ENCODE measurements at regions not wholly inside any gene's neighbourhood (a gene's known extent, or its start where the extent isn't known, plus 50 kb on each side); places are given as distances from the start of the nearest gene placed in this dataset. TPM values are rescaled to one million over a fixed set of nuclear protein-coding genes. Genes with fewer than 3 reads are reported as not detected.

GRCh38 chrX:26309262-26309661 lies 93.3 kb downstream of the MAGEB5 start:
- DNase-seq (ENCODE audit: low read depth): no peak
- CTCF ChIA-PET: no interaction called here
- Histone ChIP-seq H3K27me3 (ENCODE audit: control insufficient read depth, insufficient read depth, low read length) (no peaks in the 10 kb centered on the region), H3K4me3 (ENCODE audit: low read depth, low read length) (no peak overlapping the region), H3K36me3 (ENCODE audit: control insufficient read depth, insufficient read depth, low read length) (no peaks in the 10 kb centered on the region)
- POLR2A ChIA-PET: no interaction called here
- TF ChIP-seq CTCF (IDR thresholded peaks at IDR 0.05; ENCODE audit: insufficient read depth, low read depth, low read length): no peak

GRCh38 chrX:26295425-26295824 lies 79.5 kb downstream of the MAGEB5 start:
- ChIA-PET POLR2A (no interaction called here), CTCF (interaction anchor here (0.6 kb wide), 1 partner anchor 481 kb away, joined by 3 read pairs; no protein-coding TSS in a partner anchor)
- DNase-seq (ENCODE audit: low read depth): no peak
- TF ChIP-seq CTCF (IDR thresholded peaks at IDR 0.05; ENCODE audit: insufficient read depth, low read depth, low read length): no peak
- H3K36me3 ChIP-seq (ENCODE audit: control insufficient read depth, insufficient read depth, low read length): no peaks in the 10 kb centered on the region
- H3K27me3 ChIP-seq (ENCODE audit: control insufficient read depth, insufficient read depth, low read length): no peaks in the 10 kb centered on the region
- no peak overlapping the region for H3K4me3 ChIP-seq (ENCODE audit: low read depth, low read length)

GRCh38 chrX:26286836-26287235 lies 70.9 kb downstream of the MAGEB5 start:
- Histone ChIP-seq H3K36me3 (ENCODE audit: control insufficient read depth, insufficient read depth, low read length) (no peaks in the 10 kb centered on the region), H3K4me3 (ENCODE audit: low read depth, low read length) (no peak overlapping the region), H3K27me3 (ENCODE audit: control insufficient read depth, insufficient read depth, low read length) (no peaks in the 10 kb centered on the region)
- TF ChIP-seq CTCF (IDR thresholded peaks at IDR 0.05; ENCODE audit: insufficient read depth, low read depth, low read length): no peak
- no peak for DNase-seq (ENCODE audit: low read depth)
- POLR2A ChIA-PET: no interaction called here
- CTCF ChIA-PET: no interaction called here

Small RNA genes lying in the stretch of these regions (small RNA-seq; reads per million reads assigned to genes)
- gene AC005345.1 (ENCODE audit: insufficient read length, low read depth, low replicate concordance): not detected
- not detected for gene RF00019 (ENCODE audit: insufficient read length, low read depth, low replicate concordance)
- not detected for gene RNU1-142P (ENCODE audit: insufficient read length, low read depth, low replicate concordance)

All from BJ (cell line).